GM19397 (cell line): ENCODE measurements at regions not wholly inside any gene's neighbourhood (a gene's known extent, or its start where the extent isn't known, plus 50 kb on each side); places are given as distances from the start of the nearest gene placed in this dataset.
"Not testable (repeated sequence)": the region's sequence is repeated elsewhere in the genome, so short reads cannot be mapped to it uniquely, and the experiment has no call there.

ENCODE experiments used
- ATAC-seq: cut with Tn5 transposase; IDR thresholded peaks from one replicate; pipeline ENCODE4 v1.9.1; 2021; ENCODE audit warnings: mild to moderate bottlenecking, moderate library complexity; ENCODE audit not compliant: unreplicated experiment

- ATAC-seq, result no peak
These were observed 54.7 kb downstream of the ASCL1 start for GRCh38 chr12:103011974-103012763.

- no peak for ATAC-seq
These were observed 55.4 kb downstream of the ASCL1 start for GRCh38 chr12:103012884-103013283.

GRCh38 chr12:103013741-103014300 lies 56.3 kb downstream of the ASCL1 start:
- ATAC-seq, result no peak

- ATAC-seq, result no peak
These were observed 58.9 kb downstream of the ASCL1 start for GRCh38 chr12:103016381-103016780.

GRCh38 chr12:103020839-103021238 lies 63.4 kb downstream of the ASCL1 start:
- no peak for ATAC-seq

GRCh38 chr12:103021538-103022218 lies 64.2 kb downstream of the ASCL1 start:
- no peak for ATAC-seq

- no peak for ATAC-seq
These were observed 67.2 kb downstream of the ASCL1 start for GRCh38 chr12:103024650-103025049.

GRCh38 chr12:103026643-103027042 lies 69.2 kb downstream of the ASCL1 start:
- ATAC-seq, result not testable (repeated sequence)

- no peak for ATAC-seq
These were observed 71.6 kb downstream of the ASCL1 start for GRCh38 chr12:103028881-103029639.

GRCh38 chr12:103036581-103037214 lies 79.2 kb downstream of the ASCL1 start:
- ATAC-seq, result no peak

- ATAC-seq, result no peak
These were observed 86.3 kb downstream of the ASCL1 start for GRCh38 chr12:103043531-103044486.

GRCh38 chr12:103046154-103046553 lies 88.7 kb downstream of the ASCL1 start:
- ATAC-seq, result no peak

- ATAC-seq, result no peak
These were observed 92.8 kb downstream of the ASCL1 start for GRCh38 chr12:103050273-103050672.

GRCh38 chr12:103053089-103053488 lies 95.6 kb downstream of the ASCL1 start:
- ATAC-seq, result no peak

- no peak for ATAC-seq
These were observed 116.2 kb downstream of the ASCL1 start for GRCh38 chr12:103073630-103074029.

GRCh38 chr12:103075848-103076247 lies 118.4 kb downstream of the ASCL1 start:
- ATAC-seq, result no peak

- ATAC-seq, result no peak
These were observed 119.8 kb downstream of the ASCL1 start for GRCh38 chr12:103077108-103077773.

GRCh38 chr12:103085541-103085940 lies 128.1 kb downstream of the ASCL1 start:
- ATAC-seq, result no peak

- ATAC-seq, result no peak
These were observed 129.0 kb downstream of the ASCL1 start for GRCh38 chr12:103086471-103086870.
